C4-2B (cell line): ENCODE measurements at regions not wholly inside any gene's neighbourhood (a gene's known extent, or its start where the extent isn't known, plus 50 kb on each side); places are given as distances from the start of the nearest gene placed in this dataset.

ENCODE experiments used
- H3K27ac ChIP-seq: fragments of 450-650 bp; 2 replicates; pipeline ENCODE4 v1.5.1; 2017
- CTCF ChIP-seq: fragments of 450-650 bp; conservative IDR thresholded peaks from 2 replicates; pipeline ENCODE4 v1.5.1; 2017; ENCODE audit warnings: mild to moderate bottlenecking
- ZFX ChIP-seq: fragments of 450-650 bp; IDR thresholded peaks from 2 replicates; pipeline ENCODE4 v1.6.1; 2017

GRCh38 chr12:75844985-75845384 is 186.6 kb downstream of the PHLDA1 start:
- no peak overlapping the region for H3K27ac ChIP-seq
- TF ChIP-seq ZFX: no peak
- TF ChIP-seq CTCF: no peak

- TF ChIP-seq CTCF (no peak), ZFX (no peak)
These were observed 187.4 kb downstream of the PHLDA1 start for GRCh38 chr12:75844049-75844770.

GRCh38 chr12:75842090-75842489 is 189.5 kb downstream of the PHLDA1 start:
- no peak overlapping the region for H3K27ac ChIP-seq
- TF ChIP-seq ZFX: no peak
- no peak for TF ChIP-seq CTCF

More at GRCh38 chr12:75844049-75844770, 187.4 kb downstream of the PHLDA1 start:
- no peak overlapping the region for H3K27ac ChIP-seq

DNA sequence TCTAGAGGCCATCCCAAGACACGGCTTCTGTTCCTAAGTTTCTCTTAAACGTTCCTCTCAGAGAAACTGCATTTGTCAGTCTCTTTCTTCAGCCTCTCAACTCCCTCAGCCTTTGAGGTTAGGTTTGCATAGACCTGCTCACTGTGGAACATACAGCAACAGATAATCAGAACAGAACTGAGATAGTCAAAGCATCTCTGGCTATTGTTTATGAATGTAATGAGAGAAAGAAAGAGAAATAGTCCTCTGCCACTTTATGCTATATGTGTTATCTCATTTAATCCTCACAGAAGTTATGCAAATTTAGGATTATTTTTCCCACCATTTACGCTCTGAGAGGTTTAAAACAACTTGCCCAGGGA is 190.6 kb downstream of the PHLDA1 start:
- TF ChIP-seq ZFX (no peak), CTCF (no peak)
- no peak overlapping the region for H3K27ac ChIP-seq

DNA sequence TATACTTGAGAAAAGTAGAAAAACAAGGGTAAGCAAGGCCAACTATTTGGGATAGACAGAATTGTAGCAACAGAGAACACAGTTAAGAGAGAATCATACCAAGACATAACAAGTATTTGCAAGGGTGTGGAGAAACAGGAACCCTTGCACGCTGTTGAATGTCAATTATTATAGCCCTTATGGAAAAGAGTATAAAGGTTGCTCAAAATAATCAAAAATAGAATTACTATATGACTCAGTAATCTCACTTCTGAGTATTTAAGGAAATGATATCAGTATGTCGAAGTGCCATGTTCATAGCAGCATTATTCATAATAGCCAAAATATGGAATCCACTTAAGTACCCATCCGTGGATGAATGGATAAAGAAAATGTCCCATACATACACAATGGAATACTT is 193.3 kb downstream of the PHLDA1 start:
- TF ChIP-seq ZFX: no peak
- TF ChIP-seq CTCF: no peak
- H3K27ac ChIP-seq: no peak overlapping the region

GRCh38 chr12:75837700-75838099 is 193.9 kb downstream of the PHLDA1 start:
- H3K27ac ChIP-seq: no peak overlapping the region

GRCh38 chr12:75836533-75836932 is 195.0 kb downstream of the PHLDA1 start:
- H3K27ac ChIP-seq: no peak overlapping the region
- no peak for TF ChIP-seq CTCF
- TF ChIP-seq ZFX: no peak

More at GRCh38 chr12:75837700-75838099, 193.9 kb downstream of the PHLDA1 start:
- no peak for TF ChIP-seq CTCF
- TF ChIP-seq ZFX: no peak
